ENCODE measurements at regions not wholly inside any gene's neighbourhood (a gene's known extent, or its start where the extent isn't known, plus 50 kb on each side); places are given as distances from the start of the nearest gene placed in this dataset.

GRCh38 chr2:212727751-212728150 is 189.1 kb upstream of the ERBB4 start:
- TF ChIP-seq CTCF (IDR thresholded peaks at IDR 0.05) (no peak), POLR2A (IDR thresholded peaks at IDR 0.05) (no peak), POLR2AphosphoS5 (IDR thresholded peaks at IDR 0.05) (no peak)

Measured in prostate gland (tissue), 2 donors.